GM12878 (cell line): ENCODE measurements at regions not wholly inside any gene's neighbourhood (a gene's known extent, or its start where the extent isn't known, plus 50 kb on each side); places are given as distances from the start of the nearest gene placed in this dataset.

Experiments used
- ATAC-seq: fragments of 200-7000 bp; cut with Tn5 transposase; 3 replicates; pipeline ENCODE4 v1.9.1; 2020; ENCODE audit warnings: mild to moderate bottlenecking, moderate library complexity
- BruUV-seq: library from RNA; stranded (reverse); fragments of 400-500 nt; replicated peaks from 2 replicates; lab custom pipeline; 2021; lab: Mats Ljungman, UMichigan
- CTCF ChIA-PET: fragments of 300-600 bp; sonication (Branson Sonifier 250); formaldehyde crosslinking; extraction: SDS; loops from one replicate; lab custom pipeline; 2021; ENCODE audit warnings: inconsistent platforms; lab: Yijun Ruan, JAX
- POLR2A ChIA-PET: fragments of 350-600 bp; formaldehyde crosslinking; extraction: SDS; loops from one replicate; lab custom pipeline; 2021; ENCODE audit warnings: inconsistent platforms; lab: Charles Lee
- RAD21 ChIA-PET: fragments of 300-600 bp; sonication (Branson Sonifier 250); formaldehyde crosslinking; loops from one replicate; lab custom pipeline; 2023; ENCODE audit warnings: antibody characterized with exemption; ENCODE audit not compliant: unreplicated experiment; lab: Charles Lee
- SMC1A ChIA-PET: fragments of 300-600 bp; sonication (Branson Sonifier 250); formaldehyde crosslinking; loops from one replicate; lab custom pipeline; 2023; ENCODE audit not compliant: unreplicated experiment, uncharacterized antibody; lab: Charles Lee
- DNase-seq: peaks from one replicate; pipeline ENCODE4 v3.0.0-alpha.2; 2011; ENCODE audit warnings: low read depth, low spot score
- FAIRE-seq: peaks from 3 replicates; lab custom pipeline; 2011; peaks lifted over from hg19 to GRCh38; lab: Jason Lieb, UNC
- H2AFZ ChIP-seq: 2 replicates; pipeline ENCODE4 v1.6.0; 2011; ENCODE audit warnings: low read depth, low read length, control low read depth; ENCODE audit not compliant: control insufficient read depth
- H3K27ac ChIP-seq: 2 replicates; pipeline ENCODE4 v1.5.1; 2011; ENCODE audit warnings: control low read depth; ENCODE audit not compliant: control insufficient read depth, insufficient read depth
- H3K27me3 ChIP-seq, 2 experiments: replicated peaks in 1 of 2; 2 replicates each; pipeline versions ENCODE4 v1.6.0 to v1.6.1; 2011; ENCODE audit warnings: low read length in 1 of 2; ENCODE audit not compliant: control insufficient read depth in 2 of 2, insufficient read depth in 2 of 2
- H3K36me3 ChIP-seq, 2 experiments: 2 replicates each; pipeline ENCODE4 v1.5.1; 2011; ENCODE audit warnings: low read length in 1 of 2; ENCODE audit not compliant: control insufficient read depth in 2 of 2, insufficient read depth in 2 of 2
- H3K4me1 ChIP-seq: 2 replicates; pipeline ENCODE4 v1.6.1; 2011; ENCODE audit warnings: mild to moderate bottlenecking, low read length, moderate library complexity, mixed read lengths; ENCODE audit not compliant: control insufficient read depth, insufficient read depth
- H3K4me2 ChIP-seq: 2 replicates; pipeline ENCODE4 v1.6.0; 2011; ENCODE audit warnings: control low read depth; ENCODE audit not compliant: control insufficient read depth, insufficient read depth
- H3K4me3 ChIP-seq: fragments of 200-600 bp; sonication (generic); 2 replicates; pipeline ENCODE4 v1.5.1; 2016
- H3K79me2 ChIP-seq: 2 replicates; pipeline ENCODE4 v1.6.0; 2011; ENCODE audit warnings: low read length; ENCODE audit not compliant: control insufficient read depth, insufficient read depth
- H3K9ac ChIP-seq: 2 replicates; pipeline ENCODE4 v1.8.0; 2011; ENCODE audit warnings: low read length, control low read depth, mixed read lengths; ENCODE audit not compliant: control insufficient read depth, insufficient read depth
- H3K9me3 ChIP-seq: replicated peaks from 3 replicates; pipeline ENCODE4 v1.5.1; 2011; ENCODE audit warnings: mild to moderate bottlenecking, low read length; ENCODE audit not compliant: control insufficient read depth, insufficient read depth
- H4K20me1 ChIP-seq: 2 replicates; pipeline ENCODE4 v1.6.0; 2011; ENCODE audit not compliant: control insufficient read depth, insufficient read depth
- ATF7 ChIP-seq: fragments of 450-650 bp; IDR thresholded peaks from 2 replicates; pipeline ENCODE4 v1.6.1; 2016; ENCODE audit warnings: low read depth, mild to moderate bottlenecking
- CEBPB ChIP-seq, 2 experiments: fragments of 150-350 bp in 1 of 2; IDR thresholded peaks; 2 replicates each; pipeline ENCODE4 v1.6.1; 2012 to 2014; ENCODE audit warnings: low read depth in 2 of 2, low read length in 2 of 2, borderline replicate concordance in 1 of 2, inconsistent platforms in 1 of 2
- HDAC6 ChIP-seq: fragments of 200-600 bp; sonication (generic); IDR thresholded peaks from one replicate; pipeline ENCODE4 v1.8.0; 2017; ENCODE audit warnings: antibody characterized with exemption; ENCODE audit not compliant: unreplicated experiment
- HSF1 ChIP-seq: fragments of 150-350 bp; IDR thresholded peaks from 2 replicates; pipeline ENCODE4 v1.6.1; 2014; ENCODE audit warnings: mild to moderate bottlenecking, low read depth, low read length
- LARP7 ChIP-seq: fragments of 450-650 bp; IDR thresholded peaks from 2 replicates; pipeline ENCODE4 v1.6.1; 2017; ENCODE audit warnings: mild to moderate bottlenecking
- MEF2B ChIP-seq: fragments of 450-650 bp; IDR thresholded peaks from 2 replicates; pipeline ENCODE4 v1.6.1; 2018; ENCODE audit warnings: mild to moderate bottlenecking, moderate library complexity; ENCODE audit not compliant: partially characterized antibody, poor library complexity, severe bottlenecking
- NR2C2 ChIP-seq: IDR thresholded peaks from 2 replicates; pipeline ENCODE4 v1.6.1; 2011; ENCODE audit warnings: borderline replicate concordance, low read depth; ENCODE audit not compliant: control insufficient read depth, insufficient read length
- PRDM15 ChIP-seq: fragments of 450-650 bp; formaldehyde crosslinking; IDR thresholded peaks from 2 replicates; pipeline ENCODE4 v1.4.0; 2020; ENCODE audit warnings: mild to moderate bottlenecking, moderate library complexity
- WRNIP1 ChIP-seq: IDR thresholded peaks from 2 replicates; pipeline ENCODE4 v1.6.1; 2011; ENCODE audit warnings: low read depth, low read length, improper control_type of control experiment, borderline replicate concordance
- WGBS: methylation state at CpG from one replicate; pipeline ENCODE4 v1.1.6; 2016; ENCODE audit warnings: low lambda C conversion rate; ENCODE audit not compliant: insufficient replicate concordance, insufficient coverage; ENCODE audit errors: missing lambda C conversion rate; 5-methylcytosine and 5-hydroxymethylcytosine counted together
- in situ Hi-C: fragments of 300-500 bp; cut with MboI; formaldehyde crosslinking; loops from 9 replicates; pipeline ENCODE4 v1.14.3; 2018; ENCODE audit warnings: mixed read lengths
- intact Hi-C: fragments of 100-400 bp; cut with micrococcal nuclease; formaldehyde crosslinking; loops from one replicate; pipeline ENCODE4 v1.14.2; 2022; ENCODE audit not compliant: unreplicated experiment
- TF ChIP-seq, protein P1 (sequence below): fragments of 450-650 bp; IDR thresholded peaks from 2 replicates; pipeline ENCODE4 v1.6.1; 2017; ENCODE audit warnings: mild to moderate bottlenecking
- TF ChIP-seq, protein P2 (sequence below): fragments of 150-350 bp; IDR thresholded peaks from 2 replicates; pipeline ENCODE4 v1.6.1; 2016; ENCODE audit warnings: low read depth, low read length

DNA sequence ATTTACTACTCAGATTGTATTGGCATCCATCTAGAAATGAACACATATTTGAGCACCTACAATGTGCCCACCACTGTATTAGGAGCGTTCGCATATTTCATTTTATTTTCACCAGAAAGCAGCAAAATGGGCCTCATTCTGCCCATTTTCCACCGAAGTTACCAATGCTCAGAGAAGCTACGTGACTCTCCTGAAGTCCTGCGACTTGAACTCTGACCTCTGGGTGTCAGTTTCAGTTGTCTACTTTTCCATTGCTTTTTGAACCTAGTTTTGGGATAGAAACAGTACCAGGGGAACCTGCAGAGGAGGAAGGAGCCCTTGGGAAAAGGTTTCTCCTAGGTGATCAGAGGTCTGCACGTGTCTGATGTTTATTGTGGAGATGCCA is 139.1 kb upstream of the SDK2 start:
- Histone ChIP-seq H3K79me2 (no peaks in the 10 kb centered on the region), H3K27ac (no peak overlapping the region), H3K4me1 (no peaks in the 10 kb centered on the region), H3K36me3 (no peaks in the 10 kb centered on the region), H3K4me2 (no peak overlapping the region), H2AFZ (no peak overlapping the region), H3K9ac (no peak overlapping the region), H3K4me3 (no peak overlapping the region), H3K27me3 (no peaks in the 10 kb centered on the region; a peak in 1 of 4 replicates), H3K9me3 (no peaks in the 10 kb centered on the region), H4K20me1 (no peaks in the 10 kb centered on the region)
- DNase-seq (no peak), FAIRE-seq (no peak), ATAC-seq (no peak)
- ChIA-PET RAD21 (no interaction called here), POLR2A (no interaction called here), CTCF (interaction anchor here (1.2 kb wide), 1 partner anchor 353 kb away, joined by 4 read pairs; no protein-coding TSS in a partner anchor), SMC1A (no interaction called here)
- no TSS peak for BruUV-seq
- in situ Hi-C loops (no loop called here), intact Hi-C loops (no loop called here)
- 21% methylated on average over 6 of the region's 6 CpGs for WGBS
- TF ChIP-seq CEBPB (IDR thresholded peaks at IDR 0.05; ENCODE audit: borderline replicate concordance in 1 of 2, low read depth in 2 of 2, low read length in 2 of 2) = no peak
- TF ChIP-seq WRNIP1 = no peak
- no peak for TF ChIP-seq HSF1
- TF ChIP-seq PRDM15 (CRISPR knock-in tag) = no peak
- TF ChIP-seq, protein P1, sequence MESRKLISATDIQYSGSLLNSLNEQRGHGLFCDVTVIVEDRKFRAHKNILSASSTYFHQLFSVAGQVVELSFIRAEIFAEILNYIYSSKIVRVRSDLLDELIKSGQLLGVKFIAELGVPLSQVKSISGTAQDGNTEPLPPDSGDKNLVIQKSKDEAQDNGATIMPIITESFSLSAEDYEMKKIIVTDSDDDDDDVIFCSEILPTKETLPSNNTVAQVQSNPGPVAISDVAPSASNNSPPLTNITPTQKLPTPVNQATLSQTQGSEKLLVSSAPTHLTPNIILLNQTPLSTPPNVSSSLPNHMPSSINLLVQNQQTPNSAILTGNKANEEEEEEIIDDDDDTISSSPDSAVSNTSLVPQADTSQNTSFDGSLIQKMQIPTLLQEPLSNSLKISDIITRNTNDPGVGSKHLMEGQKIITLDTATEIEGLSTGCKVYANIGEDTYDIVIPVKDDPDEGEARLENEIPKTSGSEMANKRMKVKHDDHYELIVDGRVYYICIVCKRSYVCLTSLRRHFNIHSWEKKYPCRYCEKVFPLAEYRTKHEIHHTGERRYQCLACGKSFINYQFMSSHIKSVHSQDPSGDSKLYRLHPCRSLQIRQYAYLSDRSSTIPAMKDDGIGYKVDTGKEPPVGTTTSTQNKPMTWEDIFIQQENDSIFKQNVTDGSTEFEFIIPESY = no peak
- TF ChIP-seq NR2C2 = no peak
- TF ChIP-seq MEF2B = no peak
- no peak for TF ChIP-seq HDAC6
- TF ChIP-seq LARP7 = no peak
- TF ChIP-seq, protein P2, sequence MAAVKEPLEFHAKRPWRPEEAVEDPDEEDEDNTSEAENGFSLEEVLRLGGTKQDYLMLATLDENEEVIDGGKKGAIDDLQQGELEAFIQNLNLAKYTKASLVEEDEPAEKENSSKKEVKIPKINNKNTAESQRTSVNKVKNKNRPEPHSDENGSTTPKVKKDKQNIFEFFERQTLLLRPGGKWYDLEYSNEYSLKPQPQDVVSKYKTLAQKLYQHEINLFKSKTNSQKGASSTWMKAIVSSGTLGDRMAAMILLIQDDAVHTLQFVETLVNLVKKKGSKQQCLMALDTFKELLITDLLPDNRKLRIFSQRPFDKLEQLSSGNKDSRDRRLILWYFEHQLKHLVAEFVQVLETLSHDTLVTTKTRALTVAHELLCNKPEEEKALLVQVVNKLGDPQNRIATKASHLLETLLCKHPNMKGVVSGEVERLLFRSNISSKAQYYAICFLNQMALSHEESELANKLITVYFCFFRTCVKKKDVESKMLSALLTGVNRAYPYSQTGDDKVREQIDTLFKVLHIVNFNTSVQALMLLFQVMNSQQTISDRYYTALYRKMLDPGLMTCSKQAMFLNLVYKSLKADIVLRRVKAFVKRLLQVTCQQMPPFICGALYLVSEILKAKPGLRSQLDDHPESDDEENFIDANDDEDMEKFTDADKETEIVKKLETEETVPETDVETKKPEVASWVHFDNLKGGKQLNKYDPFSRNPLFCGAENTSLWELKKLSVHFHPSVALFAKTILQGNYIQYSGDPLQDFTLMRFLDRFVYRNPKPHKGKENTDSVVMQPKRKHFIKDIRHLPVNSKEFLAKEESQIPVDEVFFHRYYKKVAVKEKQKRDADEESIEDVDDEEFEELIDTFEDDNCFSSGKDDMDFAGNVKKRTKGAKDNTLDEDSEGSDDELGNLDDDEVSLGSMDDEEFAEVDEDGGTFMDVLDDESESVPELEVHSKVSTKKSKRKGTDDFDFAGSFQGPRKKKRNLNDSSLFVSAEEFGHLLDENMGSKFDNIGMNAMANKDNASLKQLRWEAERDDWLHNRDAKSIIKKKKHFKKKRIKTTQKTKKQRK = no peak
- no peak for TF ChIP-seq ATF7
